NB4 (cell line): ENCODE measurements at regions not wholly inside any gene's neighbourhood (a gene's known extent, or its start where the extent isn't known, plus 50 kb on each side); places are given as distances from the start of the nearest gene placed in this dataset.
"Not testable (repeated sequence)": the region's sequence is repeated elsewhere in the genome, so short reads cannot be mapped to it uniquely, and the experiment has no call there.

ENCODE experiments used
- DNase-seq: peaks from one replicate; pipeline ENCODE4 v3.0.0; 2010; ENCODE audit warnings: low read depth
- H3K4me3 ChIP-seq: one replicate; pipeline ENCODE4 v1.5.1; 2011; ENCODE audit warnings: mild to moderate bottlenecking, low read depth, low read length, moderate library complexity
- MYC ChIP-seq: IDR thresholded peaks from 2 replicates; pipeline ENCODE4 v1.6.1; 2011; ENCODE audit warnings: low read depth, low read length
- POLR2A ChIP-seq: IDR thresholded peaks from 2 replicates; pipeline ENCODE4 v1.6.1; 2011; ENCODE audit warnings: mild to moderate bottlenecking; ENCODE audit not compliant: insufficient read length; ENCODE audit errors: extremely low read depth
- TF ChIP-seq, protein P1 (sequence below): IDR thresholded peaks from one replicate; pipeline ENCODE4 v1.5.1; 2012; ENCODE audit warnings: low read depth, low read length
- TF ChIP-seq, protein P2 (sequence below): IDR thresholded peaks from 2 replicates; pipeline ENCODE4 v1.6.1; 2011; ENCODE audit warnings: low read depth, low read length

GRCh38 chr3:194880940-194881925, 195.6 kb downstream of the FAM43A start:
- DNase-seq: peak; percentile 74
- H3K4me3 ChIP-seq: no peak overlapping the region
- TF ChIP-seq, protein P1, sequence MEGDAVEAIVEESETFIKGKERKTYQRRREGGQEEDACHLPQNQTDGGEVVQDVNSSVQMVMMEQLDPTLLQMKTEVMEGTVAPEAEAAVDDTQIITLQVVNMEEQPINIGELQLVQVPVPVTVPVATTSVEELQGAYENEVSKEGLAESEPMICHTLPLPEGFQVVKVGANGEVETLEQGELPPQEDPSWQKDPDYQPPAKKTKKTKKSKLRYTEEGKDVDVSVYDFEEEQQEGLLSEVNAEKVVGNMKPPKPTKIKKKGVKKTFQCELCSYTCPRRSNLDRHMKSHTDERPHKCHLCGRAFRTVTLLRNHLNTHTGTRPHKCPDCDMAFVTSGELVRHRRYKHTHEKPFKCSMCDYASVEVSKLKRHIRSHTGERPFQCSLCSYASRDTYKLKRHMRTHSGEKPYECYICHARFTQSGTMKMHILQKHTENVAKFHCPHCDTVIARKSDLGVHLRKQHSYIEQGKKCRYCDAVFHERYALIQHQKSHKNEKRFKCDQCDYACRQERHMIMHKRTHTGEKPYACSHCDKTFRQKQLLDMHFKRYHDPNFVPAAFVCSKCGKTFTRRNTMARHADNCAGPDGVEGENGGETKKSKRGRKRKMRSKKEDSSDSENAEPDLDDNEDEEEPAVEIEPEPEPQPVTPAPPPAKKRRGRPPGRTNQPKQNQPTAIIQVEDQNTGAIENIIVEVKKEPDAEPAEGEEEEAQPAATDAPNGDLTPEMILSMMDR: no peak
- TF ChIP-seq, protein P2, sequence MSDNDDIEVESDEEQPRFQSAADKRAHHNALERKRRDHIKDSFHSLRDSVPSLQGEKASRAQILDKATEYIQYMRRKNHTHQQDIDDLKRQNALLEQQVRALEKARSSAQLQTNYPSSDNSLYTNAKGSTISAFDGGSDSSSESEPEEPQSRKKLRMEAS: no peak
- TF ChIP-seq POLR2A (no peak), MYC (no peak)

- peak; percentile 21 for DNase-seq
- no peak overlapping the region for H3K4me3 ChIP-seq
- TF ChIP-seq, protein P1: no peak
- TF ChIP-seq, protein P2: no peak
- TF ChIP-seq POLR2A (no peak), MYC (no peak)
These were observed 199.1 kb downstream of the FAM43A start for GRCh38 chr3:194884649-194885315.

GRCh38 chr3:194885766-194886165, 200.1 kb downstream of the FAM43A start:
- TF ChIP-seq, protein P2: no peak
- TF ChIP-seq MYC: no peak
- TF ChIP-seq, protein P1: no peak
- TF ChIP-seq POLR2A: no peak
- H3K4me3 ChIP-seq: no peak overlapping the region
- DNase-seq: no peak

DNA sequence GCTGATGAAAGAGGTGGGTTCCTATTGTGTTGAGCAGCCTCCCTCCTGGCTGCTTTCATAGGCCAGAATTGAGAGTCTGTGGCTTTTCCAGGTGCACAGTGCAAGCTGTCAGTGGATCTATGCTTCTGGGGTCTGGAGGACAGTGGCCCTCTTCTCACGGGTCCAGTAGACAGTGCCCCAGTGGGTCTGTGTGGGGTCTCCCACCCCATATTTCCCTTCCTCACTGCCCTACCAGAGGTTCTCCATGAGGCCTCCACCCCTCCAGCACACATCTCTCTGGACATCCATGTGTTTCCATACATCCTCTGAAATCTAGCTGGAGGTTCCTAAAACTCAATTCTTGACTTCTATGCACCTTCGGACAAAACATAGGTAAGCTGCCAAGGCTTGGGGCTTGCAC, 201.2 kb downstream of the FAM43A start:
- TF ChIP-seq, protein P2: no peak
- no peak for TF ChIP-seq POLR2A
- TF ChIP-seq, protein P1: no peak
- no peak for TF ChIP-seq MYC
- no peak for DNase-seq
- H3K4me3 ChIP-seq: no peak overlapping the region

DNA sequence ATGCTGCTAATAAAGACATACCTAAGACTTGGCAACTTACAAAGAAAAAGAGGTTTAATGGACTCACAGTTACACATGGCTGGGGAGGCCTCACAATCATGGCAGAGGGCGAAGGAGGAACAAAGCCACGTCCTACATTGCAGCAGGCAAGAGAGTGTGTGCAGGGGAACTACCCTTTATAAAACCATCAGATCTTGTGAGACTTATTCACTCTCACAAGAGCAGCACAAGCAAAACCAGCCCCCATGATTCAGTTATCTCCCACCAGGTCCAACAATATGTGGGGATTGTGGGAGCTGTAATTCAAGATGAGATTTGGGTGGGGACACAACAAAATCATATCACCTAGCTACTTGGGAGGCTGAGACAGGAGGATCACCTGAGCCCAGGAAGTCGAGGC, 202.4 kb downstream of the FAM43A start:
- not testable (repeated sequence) for H3K4me3 ChIP-seq, DNase-seq

- H3K4me3 ChIP-seq: no peak overlapping the region
- DNase-seq: no peak
- TF ChIP-seq, protein P1: no peak
- TF ChIP-seq POLR2A (no peak), MYC (no peak)
- TF ChIP-seq, protein P2: no peak
These were observed 203.2 kb downstream of the FAM43A start for GRCh38 chr3:194888916-194889315.
